ENCODE measurements at regions not wholly inside any gene's neighbourhood (a gene's known extent, or its start where the extent isn't known, plus 50 kb on each side); places are given as distances from the start of the nearest gene placed in this dataset.

DNA sequence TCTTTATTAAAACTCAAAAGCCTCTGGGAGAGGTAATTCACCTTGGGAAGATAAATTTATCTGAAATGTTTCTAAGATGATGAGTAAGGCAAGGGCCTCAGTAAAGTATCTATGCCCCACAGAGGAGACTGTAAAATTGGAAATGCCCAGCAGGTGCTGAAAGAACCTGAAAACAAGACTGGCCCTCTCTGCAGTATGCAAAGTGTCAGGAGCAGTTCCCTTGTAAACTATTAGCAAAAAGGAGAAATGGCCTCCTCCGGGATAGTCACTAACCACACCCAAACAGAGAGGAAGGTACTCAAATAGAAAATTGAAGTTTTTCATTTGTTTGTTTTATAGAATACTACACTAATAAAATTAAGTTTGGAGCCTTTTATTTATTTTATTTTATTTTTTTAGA is 81.2 kb downstream of the FZD1 start:
- FAIRE-seq (no peak), ATAC-seq (no peak), DNase-seq (ENCODE audit: low spot score) (no peak)
- H3K4me3 ChIP-seq (replicated peaks in 1 of 3; ENCODE audit: insufficient read depth in 1 of 3, low read depth in 2 of 3, low read length in 3 of 3), result no peak overlapping the region
- 25% methylated on average over 1 of the region's 1 CpG for WGBS (ENCODE audit: low lambda C conversion rate)
- no peaks in the 10 kb centered on the region for H3K36me3 ChIP-seq (replicated peaks in 1 of 2; ENCODE audit: control insufficient read depth in 1 of 2, insufficient read depth in 2 of 2, low read length in 2 of 2)
- H3K79me2 ChIP-seq (ENCODE audit: insufficient read depth, low read length), result no peaks in the 10 kb centered on the region
- in situ Hi-C loops (cut with HindIII; ENCODE audit: extremely low pct_ligation_motif_present, low pct_unique_long_range_greater_than_20kb), result no loop called here
- POLR2A ChIA-PET, result no interaction called here
- no peak overlapping the region for H3K9ac ChIP-seq (ENCODE audit: insufficient read depth, low read depth, low read length)
- no peaks in the 10 kb centered on the region for H3K4me1 ChIP-seq (ENCODE audit: insufficient read depth, low read length)
- CTCF ChIA-PET (ENCODE audit: low intra/inter-chr PET ratio, low total read pairs), result no interaction called here
- H3K4me2 ChIP-seq (ENCODE audit: low read depth, low read length), result no peak overlapping the region
- no peaks in the 10 kb centered on the region for H3K9me3 ChIP-seq (ENCODE audit: low read length)
- H3K27me3 ChIP-seq (ENCODE audit: control insufficient read depth in 1 of 2, insufficient read depth in 2 of 2, low read length in 2 of 2), result 0 out of 5 replicates have a peak, but pooled peaks cover 0 to 4% of the 10 kb centered on the region in 2 experiments
- H3K27ac ChIP-seq (ENCODE audit: extremely low read length, insufficient read depth, low read length), result no peak overlapping the region
- BruUV-seq (replicated peaks), result no TSS peak
- no peaks in the 10 kb centered on the region for H4K20me1 ChIP-seq (ENCODE audit: insufficient read depth, low read length)
- intact Hi-C loops (cut with micrococcal nuclease; ENCODE audit: unreplicated experiment), result no loop called here
- H2AFZ ChIP-seq (ENCODE audit: low read length), result no peak overlapping the region
- TF ChIP-seq ZIK1 (CRISPR knock-in tag; IDR thresholded peaks at IDR 0.05; ENCODE audit: borderline replicate concordance, low read depth) (no peak), RAD51 (IDR thresholded peaks at IDR 0.05; ENCODE audit: borderline replicate concordance) (no peak), ZNF777 (CRISPR knock-in tag; IDR thresholded peaks at IDR 0.05) (no peak), ZNF75D (CRISPR knock-in tag; IDR thresholded peaks at IDR 0.05; ENCODE audit: borderline replicate concordance) (no peak)
- TF ChIP-seq, protein P1, sequence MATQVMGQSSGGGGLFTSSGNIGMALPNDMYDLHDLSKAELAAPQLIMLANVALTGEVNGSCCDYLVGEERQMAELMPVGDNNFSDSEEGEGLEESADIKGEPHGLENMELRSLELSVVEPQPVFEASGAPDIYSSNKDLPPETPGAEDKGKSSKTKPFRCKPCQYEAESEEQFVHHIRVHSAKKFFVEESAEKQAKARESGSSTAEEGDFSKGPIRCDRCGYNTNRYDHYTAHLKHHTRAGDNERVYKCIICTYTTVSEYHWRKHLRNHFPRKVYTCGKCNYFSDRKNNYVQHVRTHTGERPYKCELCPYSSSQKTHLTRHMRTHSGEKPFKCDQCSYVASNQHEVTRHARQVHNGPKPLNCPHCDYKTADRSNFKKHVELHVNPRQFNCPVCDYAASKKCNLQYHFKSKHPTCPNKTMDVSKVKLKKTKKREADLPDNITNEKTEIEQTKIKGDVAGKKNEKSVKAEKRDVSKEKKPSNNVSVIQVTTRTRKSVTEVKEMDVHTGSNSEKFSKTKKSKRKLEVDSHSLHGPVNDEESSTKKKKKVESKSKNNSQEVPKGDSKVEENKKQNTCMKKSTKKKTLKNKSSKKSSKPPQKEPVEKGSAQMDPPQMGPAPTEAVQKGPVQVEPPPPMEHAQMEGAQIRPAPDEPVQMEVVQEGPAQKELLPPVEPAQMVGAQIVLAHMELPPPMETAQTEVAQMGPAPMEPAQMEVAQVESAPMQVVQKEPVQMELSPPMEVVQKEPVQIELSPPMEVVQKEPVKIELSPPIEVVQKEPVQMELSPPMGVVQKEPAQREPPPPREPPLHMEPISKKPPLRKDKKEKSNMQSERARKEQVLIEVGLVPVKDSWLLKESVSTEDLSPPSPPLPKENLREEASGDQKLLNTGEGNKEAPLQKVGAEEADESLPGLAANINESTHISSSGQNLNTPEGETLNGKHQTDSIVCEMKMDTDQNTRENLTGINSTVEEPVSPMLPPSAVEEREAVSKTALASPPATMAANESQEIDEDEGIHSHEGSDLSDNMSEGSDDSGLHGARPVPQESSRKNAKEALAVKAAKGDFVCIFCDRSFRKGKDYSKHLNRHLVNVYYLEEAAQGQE (IDR thresholded peaks at IDR 0.05; ENCODE audit: borderline replicate concordance in 1 of 2, low read depth in 1 of 2, low read length in 2 of 2), result no peak

DNA sequence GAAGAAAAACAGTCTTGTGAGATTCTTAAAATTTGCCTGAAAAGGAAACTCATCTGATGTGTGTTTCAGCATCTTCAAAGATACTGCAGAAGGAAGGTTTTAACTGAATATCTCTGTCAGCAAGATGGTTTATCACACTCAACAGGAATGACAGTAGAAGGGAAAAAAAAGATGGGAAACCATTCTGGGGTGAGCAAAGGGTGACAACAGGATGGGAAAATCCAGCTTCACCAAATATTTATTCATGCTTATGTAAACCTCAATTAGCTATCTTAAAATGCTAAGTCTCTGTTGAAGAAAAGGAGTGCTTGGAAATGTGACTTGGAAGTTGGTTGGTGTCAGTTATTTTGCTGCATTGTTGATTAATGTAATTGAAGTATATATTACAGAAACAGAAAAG is 82.2 kb downstream of the FZD1 start:
- Histone ChIP-seq H3K27me3 (ENCODE audit: control insufficient read depth in 1 of 2, insufficient read depth in 2 of 2, low read length in 2 of 2) (0 out of 5 replicates have a peak, but pooled peaks cover 0 to 4% of the 10 kb centered on the region in 2 experiments), H3K9me3 (ENCODE audit: low read length) (no peaks in the 10 kb centered on the region), H3K4me2 (ENCODE audit: low read depth, low read length) (no peak overlapping the region), H2AFZ (ENCODE audit: low read length) (no peak overlapping the region), H3K27ac (ENCODE audit: extremely low read length, insufficient read depth, low read length) (no peak overlapping the region), H3K4me1 (ENCODE audit: insufficient read depth, low read length) (no peaks in the 10 kb centered on the region), H4K20me1 (ENCODE audit: insufficient read depth, low read length) (no peaks in the 10 kb centered on the region), H3K79me2 (ENCODE audit: insufficient read depth, low read length) (no peaks in the 10 kb centered on the region), H3K4me3 (replicated peaks in 1 of 3; ENCODE audit: insufficient read depth in 1 of 3, low read depth in 2 of 3, low read length in 3 of 3) (no peak overlapping the region), H3K9ac (ENCODE audit: insufficient read depth, low read depth, low read length) (no peak overlapping the region), H3K36me3 (replicated peaks in 1 of 2; ENCODE audit: control insufficient read depth in 1 of 2, insufficient read depth in 2 of 2, low read length in 2 of 2) (no peaks in the 10 kb centered on the region)
- no peak for DNase-seq (ENCODE audit: low spot score)
- FAIRE-seq, result no peak
- intact Hi-C loops (cut with micrococcal nuclease; ENCODE audit: unreplicated experiment) (no loop called here), in situ Hi-C loops (cut with HindIII; ENCODE audit: extremely low pct_ligation_motif_present, low pct_unique_long_range_greater_than_20kb) (no loop called here)
- CTCF ChIA-PET (ENCODE audit: low intra/inter-chr PET ratio, low total read pairs), result no interaction called here
- no peak for ATAC-seq
- BruUV-seq (replicated peaks), result no TSS peak
- POLR2A ChIA-PET, result no interaction called here
- TF ChIP-seq, protein P2, sequence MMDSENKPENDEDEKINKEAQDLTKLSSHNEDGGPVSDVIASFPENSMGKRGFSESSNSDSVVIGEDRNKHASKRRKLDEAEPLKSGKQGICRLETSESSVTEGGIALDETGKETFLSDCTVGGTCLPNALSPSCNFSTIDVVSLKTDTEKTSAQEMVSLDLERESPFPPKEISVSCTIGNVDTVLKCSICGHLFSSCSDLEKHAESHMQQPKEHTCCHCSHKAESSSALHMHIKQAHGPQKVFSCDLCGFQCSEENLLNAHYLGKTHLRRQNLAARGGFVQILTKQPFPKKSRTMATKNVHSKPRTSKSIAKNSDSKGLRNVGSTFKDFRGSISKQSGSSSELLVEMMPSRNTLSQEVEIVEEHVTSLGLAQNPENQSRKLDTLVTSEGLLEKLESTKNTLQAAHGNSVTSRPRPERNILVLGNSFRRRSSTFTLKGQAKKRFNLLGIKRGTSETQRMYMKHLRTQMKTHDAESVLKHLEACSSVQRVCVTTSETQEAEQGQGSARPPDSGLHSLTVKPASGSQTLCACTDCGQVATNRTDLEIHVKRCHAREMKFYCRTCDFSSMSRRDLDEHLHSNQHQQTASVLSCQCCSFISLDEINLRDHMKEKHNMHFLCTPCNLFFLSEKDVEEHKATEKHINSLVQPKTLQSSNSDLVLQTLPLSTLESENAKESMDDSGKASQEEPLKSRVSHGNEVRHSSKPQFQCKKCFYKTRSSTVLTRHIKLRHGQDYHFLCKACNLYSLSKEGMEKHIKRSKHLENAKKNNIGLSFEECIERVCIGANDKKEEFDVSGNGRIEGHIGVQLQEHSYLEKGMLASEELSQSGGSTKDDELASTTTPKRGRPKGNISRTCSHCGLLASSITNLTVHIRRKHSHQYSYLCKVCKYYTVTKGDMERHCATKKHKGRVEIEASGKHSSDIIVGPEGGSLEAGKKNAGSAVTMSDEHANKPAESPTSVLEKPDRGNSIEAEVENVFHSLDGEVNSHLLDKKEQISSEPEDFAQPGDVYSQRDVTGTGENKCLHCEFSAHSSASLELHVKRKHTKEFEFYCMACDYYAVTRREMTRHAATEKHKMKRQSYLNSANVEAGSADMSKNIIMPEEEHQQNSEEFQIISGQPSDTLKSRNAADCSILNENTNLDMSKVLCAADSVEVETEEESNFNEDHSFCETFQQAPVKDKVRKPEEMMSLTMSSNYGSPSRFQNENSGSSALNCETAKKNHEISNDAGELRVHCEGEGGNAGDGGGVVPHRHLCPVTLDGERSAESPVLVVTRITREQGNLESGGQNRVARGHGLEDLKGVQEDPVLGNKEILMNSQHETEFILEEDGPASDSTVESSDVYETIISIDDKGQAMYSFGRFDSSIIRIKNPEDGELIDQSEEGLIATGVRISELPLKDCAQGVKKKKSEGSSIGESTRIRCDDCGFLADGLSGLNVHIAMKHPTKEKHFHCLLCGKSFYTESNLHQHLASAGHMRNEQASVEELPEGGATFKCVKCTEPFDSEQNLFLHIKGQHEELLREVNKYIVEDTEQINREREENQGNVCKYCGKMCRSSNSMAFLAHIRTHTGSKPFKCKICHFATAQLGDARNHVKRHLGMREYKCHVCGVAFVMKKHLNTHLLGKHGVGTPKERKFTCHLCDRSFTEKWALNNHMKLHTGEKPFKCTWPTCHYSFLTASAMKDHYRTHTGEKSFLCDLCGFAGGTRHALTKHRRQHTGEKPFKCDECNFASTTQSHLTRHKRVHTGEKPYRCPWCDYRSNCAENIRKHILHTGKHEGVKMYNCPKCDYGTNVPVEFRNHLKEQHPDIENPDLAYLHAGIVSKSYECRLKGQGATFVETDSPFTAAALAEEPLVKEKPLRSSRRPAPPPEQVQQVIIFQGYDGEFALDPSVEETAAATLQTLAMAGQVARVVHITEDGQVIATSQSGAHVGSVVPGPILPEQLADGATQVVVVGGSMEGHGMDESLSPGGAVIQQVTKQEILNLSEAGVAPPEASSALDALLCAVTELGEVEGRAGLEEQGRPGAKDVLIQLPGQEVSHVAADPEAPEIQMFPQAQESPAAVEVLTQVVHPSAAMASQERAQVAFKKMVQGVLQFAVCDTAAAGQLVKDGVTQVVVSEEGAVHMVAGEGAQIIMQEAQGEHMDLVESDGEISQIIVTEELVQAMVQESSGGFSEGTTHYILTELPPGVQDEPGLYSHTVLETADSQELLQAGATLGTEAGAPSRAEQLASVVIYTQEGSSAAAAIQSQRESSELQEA (CRISPR knock-in tag; IDR thresholded peaks at IDR 0.05; ENCODE audit: not compliant biosample characterization), result no peak

All from HepG2 (cell line).